LNCAP (cell line): ENCODE measurements at regions not wholly inside any gene's neighbourhood (a gene's known extent, or its start where the extent isn't known, plus 50 kb on each side); places are given as distances from the start of the nearest gene placed in this dataset.

ENCODE experiments used
- TF ChIP-seq, protein P1 (sequence below): fragments of 450-650 bp; IDR thresholded peaks from 2 replicates; pipeline ENCODE4 v1.5.1; 2017; ENCODE audit warnings: mild to moderate bottlenecking

DNA sequence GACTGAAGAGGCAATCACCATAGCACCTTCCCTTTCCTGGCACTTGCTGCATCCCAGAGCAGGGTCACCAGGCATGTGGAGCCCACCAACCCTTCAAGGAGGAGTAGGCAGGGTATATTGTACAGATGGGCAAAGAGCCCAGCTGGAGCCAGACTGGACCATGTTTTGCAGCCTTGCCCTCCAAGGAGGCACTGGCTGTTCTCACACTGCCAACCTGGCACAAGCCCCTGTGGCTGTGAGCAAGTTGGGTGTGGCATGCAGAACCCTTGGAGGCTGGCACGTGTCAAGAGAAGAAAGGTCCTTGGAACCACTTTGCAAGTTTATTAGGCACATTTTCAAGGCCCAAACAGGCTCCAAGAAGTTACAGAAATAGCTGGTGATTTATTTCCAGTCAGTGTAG is 146.4 kb downstream of the FOXD2 start:
- TF ChIP-seq, protein P1, sequence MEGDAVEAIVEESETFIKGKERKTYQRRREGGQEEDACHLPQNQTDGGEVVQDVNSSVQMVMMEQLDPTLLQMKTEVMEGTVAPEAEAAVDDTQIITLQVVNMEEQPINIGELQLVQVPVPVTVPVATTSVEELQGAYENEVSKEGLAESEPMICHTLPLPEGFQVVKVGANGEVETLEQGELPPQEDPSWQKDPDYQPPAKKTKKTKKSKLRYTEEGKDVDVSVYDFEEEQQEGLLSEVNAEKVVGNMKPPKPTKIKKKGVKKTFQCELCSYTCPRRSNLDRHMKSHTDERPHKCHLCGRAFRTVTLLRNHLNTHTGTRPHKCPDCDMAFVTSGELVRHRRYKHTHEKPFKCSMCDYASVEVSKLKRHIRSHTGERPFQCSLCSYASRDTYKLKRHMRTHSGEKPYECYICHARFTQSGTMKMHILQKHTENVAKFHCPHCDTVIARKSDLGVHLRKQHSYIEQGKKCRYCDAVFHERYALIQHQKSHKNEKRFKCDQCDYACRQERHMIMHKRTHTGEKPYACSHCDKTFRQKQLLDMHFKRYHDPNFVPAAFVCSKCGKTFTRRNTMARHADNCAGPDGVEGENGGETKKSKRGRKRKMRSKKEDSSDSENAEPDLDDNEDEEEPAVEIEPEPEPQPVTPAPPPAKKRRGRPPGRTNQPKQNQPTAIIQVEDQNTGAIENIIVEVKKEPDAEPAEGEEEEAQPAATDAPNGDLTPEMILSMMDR = no peak

DNA sequence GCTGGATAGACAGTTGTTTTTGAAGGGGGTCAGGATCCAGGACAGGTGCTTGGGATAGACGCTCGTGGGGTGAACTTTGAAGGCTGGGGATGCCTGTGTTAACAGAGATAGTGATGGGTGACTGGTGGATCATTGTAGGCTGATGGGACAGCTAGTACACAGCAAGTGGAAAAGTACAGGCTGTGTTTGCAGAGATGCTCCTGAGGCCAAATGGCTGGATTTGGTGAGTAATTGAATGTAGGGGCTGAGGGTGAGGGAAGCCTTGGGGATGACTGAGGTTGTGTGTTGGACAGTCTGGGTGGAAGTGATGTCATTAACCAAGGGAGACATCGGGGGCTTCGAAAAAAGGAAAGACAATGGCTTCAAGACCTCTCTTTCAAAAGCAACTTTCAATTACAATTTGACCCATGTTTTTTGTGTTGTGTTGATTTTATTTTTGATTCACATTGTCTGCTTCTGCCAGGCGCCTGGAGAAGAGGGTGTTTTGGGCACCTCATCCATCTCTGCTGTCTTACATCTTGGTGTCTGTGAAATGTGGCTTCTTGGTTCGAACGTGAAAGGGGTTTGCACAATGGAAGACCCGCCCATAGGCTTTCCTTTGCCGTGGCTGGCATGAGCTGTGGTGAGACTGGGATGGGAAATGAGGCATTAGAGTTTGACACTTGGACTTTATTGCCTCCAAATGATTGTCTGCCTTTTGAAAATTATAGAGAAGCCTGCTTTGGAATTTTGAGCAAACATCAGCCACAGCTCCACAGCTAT is 147.5 kb downstream of the FOXD2 start:
- TF ChIP-seq, protein P1 = no peak

DNA sequence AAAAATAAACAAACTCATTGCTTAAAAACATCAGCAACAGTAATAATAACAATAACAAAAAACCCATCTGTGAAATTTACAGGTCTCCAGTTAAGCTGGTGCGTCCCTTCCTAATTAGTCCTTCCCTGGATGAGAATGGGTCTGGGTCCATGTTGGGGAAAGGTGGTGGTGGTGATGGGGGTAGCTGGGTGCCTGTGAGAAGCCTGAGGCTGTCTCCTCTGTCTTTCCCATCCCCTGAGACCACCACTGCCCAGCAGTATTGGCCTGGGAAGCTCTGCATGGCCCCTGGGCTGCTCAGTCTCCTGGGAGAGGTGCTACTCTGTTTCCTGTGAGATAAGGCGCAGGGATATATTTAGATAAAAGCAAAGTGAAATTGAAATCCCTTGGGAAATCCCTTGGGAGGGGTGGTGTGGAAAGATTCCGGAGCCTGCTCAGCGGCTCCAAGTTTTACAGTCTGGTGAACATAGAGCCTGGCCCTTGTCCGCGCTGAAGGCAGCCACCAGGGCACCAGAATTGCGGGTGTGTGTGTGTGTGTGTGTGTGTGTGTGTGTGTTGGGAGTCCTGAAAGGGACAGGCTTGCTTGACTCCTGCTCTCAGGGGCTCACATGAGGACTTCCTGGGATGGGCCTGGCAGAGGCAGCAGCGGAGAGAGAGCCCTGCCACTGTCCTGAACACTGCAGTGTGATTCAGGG is 150.2 kb downstream of the FOXD2 start:
- TF ChIP-seq, protein P1 = no peak

DNA sequence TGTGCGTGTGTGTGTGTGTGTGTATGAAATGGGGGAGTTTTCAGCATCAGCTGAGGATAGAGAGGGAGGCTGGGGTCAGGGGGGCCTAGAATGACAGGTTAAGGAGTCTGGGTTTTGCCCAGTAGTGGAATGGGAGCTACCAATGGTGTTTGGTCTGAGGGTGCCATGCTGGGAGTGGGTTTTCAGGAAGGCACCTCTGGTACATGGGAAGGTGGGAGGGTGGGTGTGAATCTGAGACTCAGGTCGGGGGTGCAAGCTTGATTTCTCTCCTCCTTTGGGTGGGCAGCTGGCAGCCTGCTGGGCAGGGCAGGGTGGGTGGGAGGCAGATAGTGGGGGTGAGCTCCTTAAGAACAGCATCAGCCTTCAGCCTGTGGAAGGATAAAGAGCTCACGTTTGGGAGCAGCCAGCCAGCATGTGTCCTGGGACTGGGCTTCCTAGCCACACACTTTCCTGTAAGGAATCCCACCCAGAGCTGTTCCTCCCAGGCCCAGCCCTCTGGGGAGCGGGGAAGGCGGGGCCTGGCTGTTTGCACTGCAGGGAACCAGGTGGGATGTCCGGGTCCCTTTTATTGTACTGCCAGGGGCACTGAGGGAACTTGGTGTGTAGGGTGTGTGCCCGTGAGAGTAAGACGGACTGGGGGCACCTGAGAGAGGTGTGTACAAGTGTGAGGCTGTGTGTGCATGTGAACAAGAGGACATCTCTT is 152.8 kb downstream of the FOXD2 start:
- TF ChIP-seq, protein P1 = no peak

DNA sequence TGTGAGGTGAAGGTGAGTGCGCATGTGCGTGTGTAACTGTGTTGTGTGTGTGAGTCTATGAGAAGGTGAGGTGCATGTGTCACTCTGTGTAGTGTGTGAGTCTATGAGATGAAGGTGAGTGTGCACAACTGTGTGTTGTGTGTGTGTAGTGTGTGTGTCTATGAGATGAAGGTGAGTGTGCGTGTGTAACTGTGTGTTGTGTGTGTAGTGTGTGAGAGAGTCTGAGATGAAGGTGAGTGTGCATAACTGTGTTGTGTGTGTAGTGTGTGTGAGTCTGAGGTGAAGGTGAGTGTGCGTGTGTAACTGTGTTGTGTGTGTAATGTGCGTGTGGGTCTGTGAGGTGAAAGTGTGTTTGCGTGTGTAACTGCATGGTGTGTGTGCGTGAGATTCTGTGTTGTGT is 154.0 kb downstream of the FOXD2 start:
- TF ChIP-seq, protein P1 = no peak

DNA sequence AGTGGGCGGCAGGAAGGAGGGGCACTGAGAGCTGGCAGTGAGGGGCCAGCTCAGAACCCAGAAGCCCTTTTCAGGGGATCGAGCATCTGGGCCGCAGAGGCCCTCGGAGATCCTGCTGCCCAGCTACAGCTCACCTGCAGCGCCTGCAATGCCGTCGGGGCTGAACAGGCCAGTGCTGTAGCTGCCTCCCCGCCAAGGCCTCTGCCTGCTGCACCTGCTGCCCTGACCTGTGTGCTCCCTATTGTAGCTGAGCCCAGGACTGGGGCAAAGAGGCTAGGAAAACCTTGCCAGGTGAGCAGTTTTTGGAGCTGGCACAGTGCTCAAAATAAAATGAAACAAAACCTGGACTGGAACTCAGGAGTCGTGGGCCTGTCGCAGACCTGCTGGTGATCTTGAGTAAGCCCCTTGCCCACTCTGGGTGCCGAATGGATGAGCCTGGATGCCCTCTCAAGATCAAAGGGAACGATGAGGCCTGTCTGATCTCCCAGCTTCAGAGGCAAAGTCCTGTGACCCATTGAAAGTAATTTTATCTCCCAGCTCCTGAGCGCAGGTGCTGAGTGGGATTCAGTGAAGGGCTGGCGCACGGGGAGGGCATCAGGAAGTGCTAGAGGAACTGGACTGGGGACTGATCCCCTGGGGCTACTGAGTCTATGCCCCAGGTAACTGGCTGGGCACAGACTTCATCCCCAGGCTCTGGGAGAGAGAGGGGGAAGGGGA is 154.6 kb downstream of the FOXD2 start:
- TF ChIP-seq, protein P1 = no peak

DNA sequence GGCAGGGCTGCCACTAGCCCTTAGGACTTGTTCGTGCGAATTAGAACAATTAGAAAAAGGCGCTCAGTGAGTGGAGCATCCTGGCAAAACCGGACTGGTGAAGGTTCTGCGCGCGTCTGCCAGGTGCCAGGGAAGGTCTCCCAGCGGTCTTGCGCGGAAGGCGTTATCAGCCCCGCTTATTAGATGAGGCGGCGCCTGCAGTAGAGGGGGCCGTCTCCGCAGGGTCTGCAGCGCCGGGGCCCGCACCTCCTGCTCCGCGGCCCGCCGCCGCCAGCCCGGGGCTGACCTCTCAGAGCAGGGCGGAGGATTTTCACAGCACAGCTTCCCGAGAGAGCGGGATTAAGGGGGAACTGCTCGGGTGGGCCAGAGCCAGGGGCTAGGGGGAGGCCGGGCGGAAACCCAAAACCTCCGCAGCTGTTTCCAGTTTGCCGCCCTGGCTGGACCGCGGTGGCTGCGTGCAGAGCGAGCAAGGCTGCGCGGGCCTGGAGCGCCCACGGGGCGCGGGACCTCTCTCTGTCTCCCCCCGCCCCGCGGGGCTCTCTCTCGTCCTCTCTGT is 155.2 kb downstream of the FOXD2 start:
- TF ChIP-seq, protein P1 = no peak
